Fibroblast of skin of right biceps (primary cell): ENCODE measurements at regions not wholly inside any gene's neighbourhood (a gene's known extent, or its start where the extent isn't known, plus 50 kb on each side); places are given as distances from the start of the nearest gene placed in this dataset.
"Not testable (repeated sequence)": the region's sequence is repeated elsewhere in the genome, so short reads cannot be mapped to it uniquely, and the experiment has no call there.

Source experiments
- DNase-seq: peaks from one replicate; pipeline ENCODE4 v3.0.0-alpha.2; 2013

DNA sequence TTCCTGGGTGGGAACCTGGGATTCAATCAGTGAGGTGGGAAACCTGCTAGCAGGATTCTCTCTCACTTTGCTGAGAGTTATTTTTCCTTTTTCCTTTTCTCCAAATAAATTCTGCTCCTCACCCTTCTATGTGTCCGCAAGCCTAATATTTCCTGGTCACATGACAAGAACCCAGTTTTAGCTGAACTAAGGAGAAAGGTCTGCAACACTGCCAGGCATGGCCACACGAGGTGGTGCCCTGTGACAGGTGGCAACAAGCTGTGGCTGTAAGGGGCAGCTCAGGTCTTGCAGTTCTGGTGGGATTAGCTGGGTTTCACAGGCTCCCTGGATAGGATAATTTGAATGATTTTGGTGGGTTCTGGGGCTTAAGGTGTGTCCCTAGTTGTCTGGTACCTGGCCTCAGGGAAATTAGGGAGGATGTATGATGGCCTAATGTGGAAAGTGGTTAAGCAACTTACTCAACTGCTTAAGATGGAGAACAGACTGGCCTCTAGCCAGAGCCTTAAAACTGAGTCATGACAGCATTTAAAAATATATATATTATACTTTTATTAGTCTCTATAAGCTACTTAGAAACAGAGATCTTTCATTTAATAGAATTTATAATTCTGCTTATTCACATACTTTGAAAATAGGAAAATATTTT, 215.0 kb downstream of the IL15 start:
- peak; percentile 29 for DNase-seq

- no peak for DNase-seq
Observed at GRCh38 chr4:141853091-141853764, 216.8 kb downstream of the IL15 start.

DNA sequence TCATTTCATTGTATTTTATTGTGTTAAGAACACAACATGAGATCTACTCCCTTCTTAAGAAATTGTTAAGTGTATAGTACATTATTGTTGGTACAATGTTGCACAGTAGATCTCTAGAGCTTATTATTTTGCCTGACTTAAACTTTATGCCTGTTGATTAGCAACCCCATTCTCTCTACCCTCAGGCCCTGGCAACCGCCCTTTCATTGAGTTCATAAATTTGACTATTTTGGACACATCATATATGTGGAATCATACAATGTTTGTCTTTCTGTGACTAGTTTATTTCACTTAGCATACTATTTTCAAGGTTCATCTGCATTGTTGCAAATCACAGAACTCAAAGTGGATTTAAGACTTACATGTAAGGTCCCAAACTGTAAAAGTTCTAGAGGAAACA, 222.1 kb downstream of the IL15 start:
- no peak for DNase-seq

- DNase-seq, result no peak
Observed at GRCh38 chr4:141860974-141861373, 224.6 kb downstream of the IL15 start.

GRCh38 chr4:141870152-141870551, 233.8 kb downstream of the IL15 start:
- no peak for DNase-seq

DNA sequence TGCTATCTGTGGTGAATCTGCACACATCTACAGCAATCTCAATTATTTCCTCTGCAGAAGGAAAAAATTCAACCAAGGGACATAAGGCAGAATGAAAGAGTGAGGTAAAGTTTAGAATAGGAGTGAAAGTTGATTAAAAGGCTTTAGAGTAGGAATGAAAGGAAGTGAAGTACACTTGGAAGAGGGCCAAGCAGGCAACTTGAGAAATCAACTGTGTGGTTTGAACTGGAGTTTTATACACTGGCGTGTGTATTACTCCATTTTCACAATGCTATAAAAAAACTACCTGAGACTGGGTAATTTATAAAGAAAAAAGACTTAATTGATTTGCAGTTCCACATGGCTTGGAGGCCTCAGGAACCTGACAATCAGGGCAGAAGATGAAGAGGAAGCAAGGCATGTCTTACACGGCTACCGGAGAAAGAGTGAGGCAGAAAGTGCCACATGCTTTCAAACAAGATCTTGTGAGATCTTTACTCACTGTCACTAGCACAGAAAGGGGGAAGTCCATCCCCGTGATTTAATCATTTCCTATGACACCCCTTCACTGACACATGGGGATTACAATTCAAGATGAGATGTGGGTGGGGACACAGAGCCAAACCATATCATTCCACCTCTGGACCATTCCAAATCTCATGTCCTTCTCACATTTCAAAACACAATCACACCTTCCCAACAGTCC, 234.8 kb downstream of the IL15 start:
- DNase-seq, result peak; percentile 18

- DNase-seq, result not testable (repeated sequence)
Observed at GRCh38 chr4:141882650-141883049, 246.3 kb downstream of the IL15 start.

DNA sequence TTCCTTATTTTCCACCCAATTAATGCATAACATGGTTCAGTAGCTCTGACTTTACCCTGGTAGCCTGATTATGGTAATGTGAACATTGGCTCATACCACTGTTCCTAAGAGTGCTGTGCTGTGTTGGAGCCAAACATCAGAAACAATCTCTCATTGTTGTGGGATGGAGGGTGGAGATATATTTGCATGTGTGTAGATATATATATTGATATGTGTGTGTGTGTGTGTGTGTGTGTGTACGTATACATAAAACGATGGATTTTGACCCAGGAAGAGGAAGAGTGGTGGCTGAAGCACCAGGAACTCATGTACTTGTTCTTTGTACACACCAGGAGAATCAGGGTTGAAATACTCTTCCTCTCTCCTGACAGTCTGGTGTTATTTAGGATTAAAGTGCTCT, 247.7 kb downstream of the IL15 start:
- DNase-seq, result no peak

GRCh38 chr4:141885112-141885511, 248.7 kb downstream of the IL15 start:
- no peak for DNase-seq

DNA sequence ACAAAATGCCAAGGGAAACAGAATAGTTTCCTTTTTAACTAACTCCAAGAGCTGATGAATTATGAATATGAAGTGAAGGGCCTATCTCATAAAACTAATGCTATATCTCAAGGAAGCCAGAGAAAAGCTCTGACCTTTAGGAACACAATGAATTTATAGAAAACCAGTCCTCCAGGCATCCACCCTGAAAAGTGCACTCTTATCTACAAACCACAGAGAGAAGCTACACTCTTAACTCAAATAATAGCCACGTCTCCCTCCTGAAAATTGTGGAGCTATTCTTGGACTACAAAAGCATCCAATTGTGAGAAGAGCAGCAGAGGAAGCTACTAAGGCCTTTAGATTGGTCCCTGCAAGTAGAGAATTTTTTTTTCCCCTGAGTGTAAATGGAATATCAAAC, 253.9 kb downstream of the IL15 start:
- DNase-seq, result no peak

GRCh38 chr4:141891260-141892120, 255.1 kb downstream of the IL15 start:
- DNase-seq, result no peak

DNA sequence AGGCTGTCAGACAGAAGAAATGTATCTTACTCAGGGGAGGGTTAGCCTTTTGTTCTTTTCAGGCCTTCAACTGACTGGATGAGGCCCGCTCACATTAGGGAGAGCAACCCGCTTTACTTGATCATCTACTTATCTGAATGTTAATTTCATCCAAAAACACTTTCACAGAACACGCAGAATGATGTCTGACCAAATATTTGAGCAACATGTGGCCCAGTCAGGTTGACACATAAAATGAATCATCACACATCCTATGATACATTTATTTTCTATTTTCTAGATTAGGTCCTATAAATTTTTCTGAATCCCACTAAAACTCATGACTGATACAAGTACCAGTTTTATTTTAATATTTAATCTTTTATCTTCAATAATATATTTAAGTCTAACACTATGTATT, 260.3 kb downstream of the IL15 start:
- DNase-seq, result no peak

DNA sequence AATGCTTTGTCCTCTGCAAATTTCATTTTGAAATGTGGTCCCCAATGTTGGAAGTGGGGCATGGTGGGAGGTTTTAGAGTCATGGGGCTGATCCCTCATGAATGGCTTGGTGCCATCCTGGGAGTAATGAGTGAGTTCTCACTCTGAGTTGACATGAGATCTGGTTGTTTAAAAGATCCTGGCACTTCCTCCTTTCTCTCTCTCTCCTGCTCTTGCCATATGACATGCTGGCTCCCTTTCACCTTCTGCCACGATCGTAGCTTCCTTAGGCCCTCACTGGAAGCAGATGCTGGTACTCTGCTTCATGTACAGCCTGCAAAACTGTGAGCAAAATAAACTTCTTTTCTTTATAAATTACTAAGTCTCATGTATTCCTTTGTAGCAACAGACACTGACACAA, 262.0 kb downstream of the IL15 start:
- no peak for DNase-seq

- no peak for DNase-seq
Observed at GRCh38 chr4:141899103-141899502, 262.7 kb downstream of the IL15 start.

DNA sequence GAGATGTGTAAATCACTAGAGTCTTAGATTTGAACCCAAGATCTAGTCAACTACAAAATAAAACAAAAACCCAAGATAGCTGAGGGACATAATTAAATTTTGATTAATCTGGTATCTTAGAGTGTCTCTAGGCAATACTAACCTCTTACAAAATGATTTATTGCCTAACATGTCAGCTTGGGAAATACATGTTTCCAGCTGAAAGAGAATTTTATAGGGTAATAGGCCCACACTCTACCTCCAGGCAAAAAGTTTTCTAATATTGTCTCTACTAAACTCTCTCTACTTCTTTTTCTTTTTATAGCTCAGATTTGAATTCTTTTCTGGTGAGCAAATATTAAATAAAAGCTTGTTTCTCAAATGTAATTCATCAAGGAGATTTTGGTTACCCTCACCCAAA, 263.2 kb downstream of the IL15 start:
- DNase-seq, result no peak

- no peak for DNase-seq
Observed at GRCh38 chr4:141900856-141901255, 264.5 kb downstream of the IL15 start.

- DNase-seq, result peak; percentile 93
Observed at GRCh38 chr4:141905751-141906150, 269.4 kb downstream of the IL15 start.

DNA sequence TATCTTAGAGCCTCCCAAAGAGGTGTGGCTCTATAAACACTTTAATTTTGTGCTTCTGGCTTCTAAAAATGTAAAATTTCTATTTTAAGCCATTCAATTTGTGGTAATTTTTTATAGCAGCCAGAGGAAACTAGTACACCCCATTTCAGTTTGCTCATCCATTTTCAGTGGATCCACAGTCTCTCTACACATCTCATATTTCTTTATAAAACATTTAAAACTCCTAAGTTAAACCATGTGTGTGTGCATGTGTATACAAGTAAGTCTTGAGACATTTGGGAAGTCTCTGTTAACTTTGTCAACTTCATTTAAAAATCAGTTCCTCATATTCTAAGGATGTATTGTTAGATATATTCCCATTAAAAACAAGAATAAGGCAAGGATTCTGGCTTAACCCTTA, 273.2 kb downstream of the IL15 start:
- no peak for DNase-seq

GRCh38 chr4:141912831-141913230, 276.4 kb downstream of the IL15 start:
- DNase-seq, result no peak

DNA sequence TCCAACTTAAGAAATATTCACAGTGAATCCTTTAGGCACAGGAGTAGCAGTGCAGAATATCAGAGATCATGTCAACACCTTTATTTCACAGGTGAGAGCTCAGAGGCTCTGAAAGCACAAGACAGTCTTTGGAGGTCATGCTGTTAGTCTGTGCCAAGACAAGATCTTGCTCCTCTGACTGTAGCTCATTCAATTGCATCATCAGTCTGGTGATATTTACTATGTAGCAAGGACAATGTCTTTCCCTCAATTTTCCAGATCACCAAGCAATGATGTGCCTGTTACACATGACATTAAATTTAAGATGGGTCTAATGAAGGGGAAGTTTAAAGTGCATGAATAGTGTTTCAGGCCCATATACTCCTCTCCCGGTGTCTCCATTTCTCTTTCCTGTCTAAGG, 277.5 kb downstream of the IL15 start:
- no peak for DNase-seq

- DNase-seq, result no peak
Observed at GRCh38 chr4:141914746-141915145, 278.4 kb downstream of the IL15 start.

GRCh38 chr4:141919649-141920048, 283.3 kb downstream of the IL15 start:
- DNase-seq, result no peak

DNA sequence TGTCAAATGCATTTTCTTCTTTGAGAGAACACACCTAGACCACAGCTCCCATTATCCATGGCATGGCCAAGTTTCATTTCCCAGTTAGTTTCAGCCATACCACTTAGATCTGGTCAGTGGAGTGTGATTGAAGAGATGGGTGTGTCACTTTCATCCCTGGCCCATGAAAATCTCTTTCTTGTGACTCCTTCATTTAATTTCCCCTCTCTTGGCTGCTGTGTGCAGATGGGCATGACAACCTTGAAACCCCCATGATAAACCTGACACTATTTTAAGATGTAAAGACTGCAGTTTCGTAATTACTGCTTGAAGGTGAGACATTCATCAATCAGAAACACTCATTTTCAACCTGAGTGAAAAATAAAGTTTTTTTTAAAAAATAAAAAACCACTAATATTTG, 284.9 kb downstream of the IL15 start:
- DNase-seq, result no peak
